SH-SY5Y (cell line): ENCODE measurements at regions not wholly inside any gene's neighbourhood (a gene's known extent, or its start where the extent isn't known, plus 50 kb on each side); places are given as distances from the start of the nearest gene placed in this dataset.

Experiments used
- GATA2 ChIP-seq: IDR thresholded peaks from 2 replicates; pipeline ENCODE4 v1.6.1; 2011; ENCODE audit warnings: mild to moderate bottlenecking, low read depth, low read length
- GATA3 ChIP-seq: IDR thresholded peaks from 2 replicates; pipeline ENCODE4 v1.6.1; 2011; ENCODE audit warnings: low read depth, mild to moderate bottlenecking, low read length, moderate library complexity

DNA sequence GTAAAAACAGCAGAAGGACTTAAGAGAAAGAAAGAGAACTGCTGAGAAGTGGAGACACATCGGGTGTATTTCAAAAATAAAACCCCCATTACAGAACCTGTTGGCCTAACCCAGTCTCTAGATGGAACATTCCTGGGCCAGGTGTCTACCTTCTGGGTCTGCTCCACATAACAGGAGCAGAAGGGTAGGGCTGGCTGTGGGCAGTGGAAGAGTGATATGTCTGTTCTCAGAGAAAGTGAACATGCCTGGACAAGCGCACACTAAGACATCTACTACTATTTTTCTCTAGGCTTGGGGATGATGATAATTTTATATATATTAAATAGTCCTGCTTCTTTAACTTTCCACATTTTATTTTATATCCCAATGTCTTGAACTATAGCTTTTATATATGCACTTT is 267.1 kb downstream of the TBC1D4 start:
- TF ChIP-seq GATA3 (no peak), GATA2 (no peak)
